ENCODE measurements at regions not wholly inside any gene's neighbourhood (a gene's known extent, or its start where the extent isn't known, plus 50 kb on each side); places are given as distances from the start of the nearest gene placed in this dataset.

DNA sequence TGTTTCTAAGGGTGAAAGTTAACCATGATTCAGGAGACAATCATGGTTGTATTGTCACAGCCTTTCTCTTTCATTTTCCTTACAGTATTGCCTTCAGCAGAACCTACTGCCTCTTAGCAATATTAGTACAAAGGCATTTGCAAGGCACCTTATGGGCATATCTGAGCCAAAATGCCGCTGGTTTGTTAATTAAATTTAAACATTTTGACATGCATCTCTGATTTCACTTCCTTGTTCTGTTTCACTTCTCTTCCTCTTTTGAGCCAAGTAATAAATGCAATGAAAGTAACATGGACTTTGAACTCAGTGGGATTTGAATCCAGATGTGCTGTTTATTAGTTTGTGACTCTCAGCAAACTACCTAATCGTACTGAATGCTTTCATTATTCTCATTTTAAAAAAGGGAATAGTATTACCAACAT, 467.4 kb upstream of the CITED2 start:
- no peak for DNase-seq (ENCODE audit: low spot score)
- no peak for ATAC-seq (ENCODE audit: low FRiP score)
- TF ChIP-seq, protein P1, sequence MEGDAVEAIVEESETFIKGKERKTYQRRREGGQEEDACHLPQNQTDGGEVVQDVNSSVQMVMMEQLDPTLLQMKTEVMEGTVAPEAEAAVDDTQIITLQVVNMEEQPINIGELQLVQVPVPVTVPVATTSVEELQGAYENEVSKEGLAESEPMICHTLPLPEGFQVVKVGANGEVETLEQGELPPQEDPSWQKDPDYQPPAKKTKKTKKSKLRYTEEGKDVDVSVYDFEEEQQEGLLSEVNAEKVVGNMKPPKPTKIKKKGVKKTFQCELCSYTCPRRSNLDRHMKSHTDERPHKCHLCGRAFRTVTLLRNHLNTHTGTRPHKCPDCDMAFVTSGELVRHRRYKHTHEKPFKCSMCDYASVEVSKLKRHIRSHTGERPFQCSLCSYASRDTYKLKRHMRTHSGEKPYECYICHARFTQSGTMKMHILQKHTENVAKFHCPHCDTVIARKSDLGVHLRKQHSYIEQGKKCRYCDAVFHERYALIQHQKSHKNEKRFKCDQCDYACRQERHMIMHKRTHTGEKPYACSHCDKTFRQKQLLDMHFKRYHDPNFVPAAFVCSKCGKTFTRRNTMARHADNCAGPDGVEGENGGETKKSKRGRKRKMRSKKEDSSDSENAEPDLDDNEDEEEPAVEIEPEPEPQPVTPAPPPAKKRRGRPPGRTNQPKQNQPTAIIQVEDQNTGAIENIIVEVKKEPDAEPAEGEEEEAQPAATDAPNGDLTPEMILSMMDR (IDR thresholded peaks at IDR 0.05) = no peak

- no peak for DNase-seq (ENCODE audit: low spot score)
- TF ChIP-seq, protein P1 (IDR thresholded peaks at IDR 0.05) = no peak
- no peak for ATAC-seq (ENCODE audit: low FRiP score)
Observed at GRCh38 chr6:139839506-139840156, 465.2 kb upstream of the CITED2 start.

GRCh38 chr6:139834232-139834631, 459.8 kb upstream of the CITED2 start:
- no peak for DNase-seq (ENCODE audit: low spot score)
- ATAC-seq (ENCODE audit: low FRiP score) = no peak
- TF ChIP-seq, protein P1 (IDR thresholded peaks at IDR 0.05) = no peak

GRCh38 chr6:139833592-139833991, 459.1 kb upstream of the CITED2 start:
- no peak for ATAC-seq (ENCODE audit: low FRiP score)
- TF ChIP-seq, protein P1 (IDR thresholded peaks at IDR 0.05) = no peak
- no peak for DNase-seq (ENCODE audit: low spot score)

DNA sequence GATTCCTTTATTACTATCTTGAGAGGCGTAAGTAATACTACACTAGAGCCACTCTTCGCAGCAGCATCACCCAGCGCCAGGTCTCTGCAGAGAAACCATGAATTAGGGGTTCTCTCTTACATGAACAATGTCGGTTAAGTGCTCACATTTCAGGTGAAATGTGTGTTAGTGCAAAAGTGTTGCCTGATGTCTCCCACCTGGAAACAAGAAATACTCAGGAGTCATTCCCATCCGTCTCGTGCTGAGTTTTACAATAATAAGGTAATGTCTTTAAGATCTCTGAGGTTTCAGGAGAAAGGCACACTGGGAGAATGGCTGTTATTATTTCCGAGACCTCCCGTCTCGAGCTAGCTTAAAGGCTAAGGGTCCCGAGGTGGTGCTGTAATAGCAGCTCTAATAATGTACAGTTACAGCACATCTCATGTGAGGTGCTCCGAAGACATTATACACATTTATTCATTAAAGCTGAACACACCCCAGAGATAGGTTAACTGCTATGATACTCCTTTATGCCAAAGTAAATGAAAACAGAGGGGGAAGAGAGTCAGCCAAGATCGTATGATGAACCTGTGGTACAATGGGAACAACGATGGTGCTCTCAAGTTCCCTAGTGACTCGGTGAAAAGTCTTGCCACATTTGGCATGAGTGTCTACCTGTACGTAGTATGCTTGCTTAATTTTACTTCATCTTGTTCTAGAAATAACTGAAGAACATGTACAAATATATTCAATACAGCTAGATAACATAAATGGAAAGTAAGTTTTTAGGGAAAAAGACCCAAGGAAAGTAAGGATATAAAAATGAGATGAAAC, 458.3 kb upstream of the CITED2 start:
- TF ChIP-seq, protein P1 (IDR thresholded peaks at IDR 0.05) = no peak
- no peak for DNase-seq (ENCODE audit: low spot score)

GRCh38 chr6:139829576-139829975, 455.1 kb upstream of the CITED2 start:
- ATAC-seq (ENCODE audit: low FRiP score) (no peak), DNase-seq (ENCODE audit: low spot score) (no peak)
- TF ChIP-seq, protein P1 (IDR thresholded peaks at IDR 0.05) = no peak

More for the DNA sequence above, 458.3 kb upstream of the CITED2 start:
- no peak for ATAC-seq (ENCODE audit: low FRiP score)
